ENCODE measurements at regions not wholly inside any gene's neighbourhood (a gene's known extent, or its start where the extent isn't known, plus 50 kb on each side); places are given as distances from the start of the nearest gene placed in this dataset.
A peak's percentile ranks its signal among the peaks of the same experiment; 100 is the strongest.

GRCh38 chr10:3239066-3239919 is 66.7 kb upstream of the PITRM1 start:
- Histone ChIP-seq H3K27ac (ENCODE audit: low read depth, low read length, poor library complexity, severe bottlenecking) (no peak overlapping the region), H3K36me3 (ENCODE audit: insufficient read depth, low read length, poor library complexity, severe bottlenecking) (no peaks in the 10 kb centered on the region), H3K27me3 (replicated peaks; ENCODE audit: insufficient read depth, low read depth, low read length, poor library complexity) (no peaks in the 10 kb centered on the region), H3K4me1 (ENCODE audit: insufficient read depth, low read length, poor library complexity, severe bottlenecking) (peaks cover 6% of the 10 kb centered on the region), H3K9me3 (ENCODE audit: low read depth, low read length, poor library complexity, severe bottlenecking) (no peaks in the 10 kb centered on the region), H3K4me3 (ENCODE audit: low read depth, low read length, poor library complexity, severe bottlenecking) (no peak overlapping the region)
- CTCF ChIA-PET = no interaction called here
- POLR2A ChIA-PET (ENCODE audit: low non-redundant PET) = no interaction called here
- intact Hi-C loops (cut with micrococcal nuclease; ENCODE audit: unreplicated experiment) = loop anchor here (5.0 kb wide), 5 partner anchors 318 to 1533 kb away; no protein-coding TSS in a partner anchor
- peak; percentile 91 for TF ChIP-seq CTCF (conservative IDR thresholded peaks at IDR 0.05; ENCODE audit: low read depth, low read length)
- TF ChIP-seq EZH2 (IDR thresholded peaks at IDR 0.05; ENCODE audit: borderline replicate concordance, low read depth, low read length, poor library complexity, severe bottlenecking) = no peak
- DNase-seq (ENCODE audit: low spot score) = peak; percentile 66
- BruUV-seq (replicated peaks) = no TSS peak

GRCh38 chr10:3238115-3238871 is 65.7 kb upstream of the PITRM1 start:
- intact Hi-C loops (cut with micrococcal nuclease; ENCODE audit: unreplicated experiment) = loop anchor here (5.0 kb wide), 5 partner anchors 319 to 1534 kb away; no protein-coding TSS in a partner anchor
- POLR2A ChIA-PET (ENCODE audit: low non-redundant PET) = no interaction called here
- no peak for TF ChIP-seq CTCF (conservative IDR thresholded peaks at IDR 0.05; ENCODE audit: low read depth, low read length)
- TF ChIP-seq EZH2 (IDR thresholded peaks at IDR 0.05; ENCODE audit: borderline replicate concordance, low read depth, low read length, poor library complexity, severe bottlenecking) = no peak
- H3K4me3 ChIP-seq (ENCODE audit: low read depth, low read length, poor library complexity, severe bottlenecking) = no peak overlapping the region
- H3K36me3 ChIP-seq (ENCODE audit: insufficient read depth, low read length, poor library complexity, severe bottlenecking) = no peaks in the 10 kb centered on the region
- no TSS peak for BruUV-seq (replicated peaks)
- H3K4me1 ChIP-seq (ENCODE audit: insufficient read depth, low read length, poor library complexity, severe bottlenecking) = peaks cover 6% of the 10 kb centered on the region
- no peaks in the 10 kb centered on the region for H3K9me3 ChIP-seq (ENCODE audit: low read depth, low read length, poor library complexity, severe bottlenecking)
- no peak overlapping the region for H3K27ac ChIP-seq (ENCODE audit: low read depth, low read length, poor library complexity, severe bottlenecking)
- no peak for DNase-seq (ENCODE audit: low spot score)
- CTCF ChIA-PET = no interaction called here
- H3K27me3 ChIP-seq (replicated peaks; ENCODE audit: insufficient read depth, low read depth, low read length, poor library complexity) = no peaks in the 10 kb centered on the region

- DNase-seq (ENCODE audit: low spot score) = no peak
- ChIA-PET CTCF (no interaction called here), POLR2A (ENCODE audit: low non-redundant PET) (no interaction called here)
- Histone ChIP-seq H3K9me3 (ENCODE audit: low read depth, low read length, poor library complexity, severe bottlenecking) (no peaks in the 10 kb centered on the region), H3K36me3 (ENCODE audit: insufficient read depth, low read length, poor library complexity, severe bottlenecking) (no peaks in the 10 kb centered on the region), H3K27me3 (replicated peaks; ENCODE audit: insufficient read depth, low read depth, low read length, poor library complexity) (no peaks in the 10 kb centered on the region), H3K4me3 (ENCODE audit: low read depth, low read length, poor library complexity, severe bottlenecking) (no peak overlapping the region), H3K27ac (ENCODE audit: low read depth, low read length, poor library complexity, severe bottlenecking) (no peak overlapping the region), H3K4me1 (ENCODE audit: insufficient read depth, low read length, poor library complexity, severe bottlenecking) (peaks cover 6% of the 10 kb centered on the region)
- TF ChIP-seq CTCF (conservative IDR thresholded peaks at IDR 0.05; ENCODE audit: low read depth, low read length) = no peak
- no peak for TF ChIP-seq EZH2 (IDR thresholded peaks at IDR 0.05; ENCODE audit: borderline replicate concordance, low read depth, low read length, poor library complexity, severe bottlenecking)
- intact Hi-C loops (cut with micrococcal nuclease; ENCODE audit: unreplicated experiment) = loop anchor here (5.0 kb wide), 5 partner anchors 320 to 1535 kb away; no protein-coding TSS in a partner anchor
- BruUV-seq (replicated peaks) = no TSS peak
These were observed 64.9 kb upstream of the PITRM1 start for GRCh38 chr10:3237530-3237929.

All from A673 (cell line).